ENCODE measurements at regions not wholly inside any gene's neighbourhood (a gene's known extent, or its start where the extent isn't known, plus 50 kb on each side); places are given as distances from the start of the nearest gene placed in this dataset.

GRCh38 chr9:14501366-14501765 is 187.4 kb upstream of the NFIB start:
- no peak for TF ChIP-seq CTCF (IDR thresholded peaks at IDR 0.05)
- H3K79me2 ChIP-seq: no peaks in the 10 kb centered on the region
- no peak overlapping the region for H3K4me3 ChIP-seq (ENCODE audit: low read depth, low read length)
- H3K27ac ChIP-seq: no peak overlapping the region
- no peaks in the 10 kb centered on the region for H3K9me3 ChIP-seq (ENCODE audit: control insufficient read depth, low read length)
- no peaks in the 10 kb centered on the region for H3K27me3 ChIP-seq (ENCODE audit: control insufficient read depth, insufficient read depth, low read length)
- H3K36me3 ChIP-seq (ENCODE audit: control insufficient read depth, insufficient read depth, low read length): no peaks in the 10 kb centered on the region
- H3K4me2 ChIP-seq (ENCODE audit: low read length): no peak overlapping the region
- no peaks in the 10 kb centered on the region for H3K4me1 ChIP-seq
- H2AFZ ChIP-seq: no peak overlapping the region
- no peak overlapping the region for H3K9ac ChIP-seq

DNA sequence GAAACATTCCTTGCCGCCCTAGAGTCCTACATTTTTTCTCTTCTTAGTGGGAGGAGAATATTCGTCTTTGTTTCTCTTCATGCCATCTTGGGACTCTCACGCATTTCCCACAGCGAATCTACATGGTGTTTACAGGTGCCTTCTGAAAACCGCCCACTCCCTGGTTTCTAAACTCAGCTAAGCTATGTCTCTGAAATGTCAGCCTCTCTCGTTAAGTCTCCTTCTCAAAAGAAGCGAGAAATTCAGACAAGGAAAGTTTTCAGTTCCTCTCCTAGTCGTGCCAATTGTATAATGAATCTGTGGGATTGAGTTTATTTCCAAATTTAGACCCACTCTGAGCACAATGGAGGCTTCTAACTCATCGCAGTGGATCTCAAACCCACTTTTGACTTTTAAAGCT is 186.8 kb upstream of the NFIB start:
- H3K36me3 ChIP-seq (ENCODE audit: control insufficient read depth, insufficient read depth, low read length): no peaks in the 10 kb centered on the region
- no peak for TF ChIP-seq CTCF (IDR thresholded peaks at IDR 0.05)
- H3K27me3 ChIP-seq (ENCODE audit: control insufficient read depth, insufficient read depth, low read length): no peaks in the 10 kb centered on the region
- no peak overlapping the region for H3K4me3 ChIP-seq (ENCODE audit: low read depth, low read length)
- H3K4me1 ChIP-seq: no peaks in the 10 kb centered on the region
- no peak overlapping the region for H3K4me2 ChIP-seq (ENCODE audit: low read length)
- H3K79me2 ChIP-seq: no peaks in the 10 kb centered on the region
- H3K9me3 ChIP-seq (ENCODE audit: control insufficient read depth, low read length): no peaks in the 10 kb centered on the region
- H2AFZ ChIP-seq: no peak overlapping the region
- no peak overlapping the region for H3K9ac ChIP-seq
- H3K27ac ChIP-seq: no peak overlapping the region

- H3K4me1 ChIP-seq: no peaks in the 10 kb centered on the region
- no peak overlapping the region for H3K4me2 ChIP-seq (ENCODE audit: low read length)
- no peaks in the 10 kb centered on the region for H3K79me2 ChIP-seq
- H3K9me3 ChIP-seq (ENCODE audit: control insufficient read depth, low read length): no peaks in the 10 kb centered on the region
- TF ChIP-seq CTCF (IDR thresholded peaks at IDR 0.05): no peak
- H2AFZ ChIP-seq: no peak overlapping the region
- no peaks in the 10 kb centered on the region for H3K36me3 ChIP-seq (ENCODE audit: control insufficient read depth, insufficient read depth, low read length)
- H3K9ac ChIP-seq: no peak overlapping the region
- H3K27me3 ChIP-seq (ENCODE audit: control insufficient read depth, insufficient read depth, low read length): no peaks in the 10 kb centered on the region
- H3K27ac ChIP-seq: no peak overlapping the region
- no peak overlapping the region for H3K4me3 ChIP-seq (ENCODE audit: low read depth, low read length)
Measured at GRCh38 chr9:14499976-14500375, 186.0 kb upstream of the NFIB start.

DNA sequence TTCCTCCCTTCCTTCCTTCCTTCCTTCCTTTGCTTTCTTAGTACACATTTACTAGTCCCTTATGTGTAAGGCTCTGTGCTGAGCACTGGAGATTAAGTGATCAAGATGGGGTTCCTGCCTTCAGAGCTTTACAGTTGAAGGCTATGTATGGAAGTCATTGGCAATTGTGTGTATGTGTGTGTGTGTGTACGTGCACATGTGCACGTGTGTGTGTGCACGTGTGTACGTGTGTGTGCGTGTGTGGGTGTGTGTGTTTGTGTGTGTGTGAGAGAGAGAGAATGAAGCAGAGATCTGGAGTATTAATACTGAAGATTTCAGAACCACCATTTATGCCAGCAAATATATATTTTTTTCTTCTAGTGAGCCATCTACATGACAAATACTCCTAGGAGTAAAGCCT is 184.9 kb upstream of the NFIB start:
- Histone ChIP-seq H3K4me2 (ENCODE audit: low read length) (no peak overlapping the region), H3K4me3 (ENCODE audit: low read depth, low read length) (no peak overlapping the region), H2AFZ (no peak overlapping the region), H3K27me3 (ENCODE audit: control insufficient read depth, insufficient read depth, low read length) (no peaks in the 10 kb centered on the region), H3K79me2 (no peaks in the 10 kb centered on the region), H3K4me1 (no peaks in the 10 kb centered on the region), H3K9ac (no peak overlapping the region), H3K36me3 (ENCODE audit: control insufficient read depth, insufficient read depth, low read length) (no peaks in the 10 kb centered on the region), H3K27ac (no peak overlapping the region), H3K9me3 (ENCODE audit: control insufficient read depth, low read length) (no peaks in the 10 kb centered on the region)
- TF ChIP-seq CTCF (IDR thresholded peaks at IDR 0.05): no peak

- TF ChIP-seq CTCF (IDR thresholded peaks at IDR 0.05): no peak
- H2AFZ ChIP-seq: no peak overlapping the region
- no peaks in the 10 kb centered on the region for H3K27me3 ChIP-seq (ENCODE audit: control insufficient read depth, insufficient read depth, low read length)
Measured at GRCh38 chr9:14497476-14497875, 183.5 kb upstream of the NFIB start.

More at GRCh38 chr9:14497476-14497875, 183.5 kb upstream of the NFIB start:
- no peak overlapping the region for H3K27ac ChIP-seq
- H3K4me2 ChIP-seq (ENCODE audit: low read length): no peak overlapping the region
- H3K9ac ChIP-seq: no peak overlapping the region
- H3K36me3 ChIP-seq (ENCODE audit: control insufficient read depth, insufficient read depth, low read length): no peaks in the 10 kb centered on the region
- H3K79me2 ChIP-seq: no peaks in the 10 kb centered on the region
- no peaks in the 10 kb centered on the region for H3K9me3 ChIP-seq (ENCODE audit: control insufficient read depth, low read length)
- H3K4me1 ChIP-seq: no peaks in the 10 kb centered on the region
- H3K4me3 ChIP-seq (ENCODE audit: low read depth, low read length): no peak overlapping the region
